Fibroblast of lung (primary cell): ENCODE measurements at regions not wholly inside any gene's neighbourhood (a gene's known extent, or its start where the extent isn't known, plus 50 kb on each side); places are given as distances from the start of the nearest gene placed in this dataset.

Experiments
- DNase-seq, 2 donors: peaks; one replicate each; pipeline versions ENCODE4 v3.0.0 to v3.0.0-alpha.2; 2010; ENCODE audit warnings: low read depth in 2 of 2
- H2AFZ ChIP-seq: 2 replicates; pipeline ENCODE4 v1.5.1; 2012; ENCODE audit warnings: low read length, control low read depth, inconsistent platforms
- H3K27ac ChIP-seq: 2 replicates; pipeline ENCODE4 v1.5.1; 2011; ENCODE audit warnings: low read length, control low read depth; ENCODE audit not compliant: insufficient read depth
- H3K27me3 ChIP-seq: 2 replicates; pipeline ENCODE4 v1.5.1; 2011; ENCODE audit warnings: mild to moderate bottlenecking, low read length; ENCODE audit not compliant: control insufficient read depth, insufficient read depth
- H3K36me3 ChIP-seq: 2 replicates; pipeline ENCODE4 v1.5.1; 2011; ENCODE audit warnings: low read length; ENCODE audit not compliant: control insufficient read depth, insufficient read depth
- H3K4me1 ChIP-seq: 2 replicates; pipeline ENCODE4 v1.5.1; 2011; ENCODE audit warnings: low read length; ENCODE audit not compliant: control insufficient read depth, insufficient read depth; ENCODE audit errors: extremely low read depth
- H3K4me2 ChIP-seq: 2 replicates; pipeline ENCODE4 v1.5.1; 2011; ENCODE audit warnings: low read length, control low read depth; ENCODE audit not compliant: insufficient read depth; ENCODE audit errors: extremely low read depth
- H3K4me3 ChIP-seq, 4 experiments: fragments of 200-600 bp in 1 of 4; sonication (generic) in 1 of 4; replicated peaks in 1 of 4; 2 replicates each; pipeline ENCODE4 v1.5.1; 2011 to 2016; ENCODE audit warnings: low read length in 4 of 4, low read depth in 3 of 4, mild to moderate bottlenecking in 3 of 4, control low read depth in 2 of 4, inconsistent platforms in 1 of 4, mixed read lengths in 1 of 4; ENCODE audit not compliant: insufficient read depth in 1 of 4; ENCODE audit errors: control extremely low read depth in 1 of 4
- H3K79me2 ChIP-seq: 2 replicates; pipeline ENCODE4 v1.5.1; 2012; ENCODE audit warnings: mild to moderate bottlenecking, low read length, inconsistent platforms; ENCODE audit not compliant: control insufficient read depth, insufficient read depth
- H3K9ac ChIP-seq: 2 replicates; pipeline ENCODE4 v1.5.1; 2011; ENCODE audit warnings: mild to moderate bottlenecking, low read length, control low read depth; ENCODE audit not compliant: insufficient read depth
- H3K9me3 ChIP-seq: 2 replicates; pipeline ENCODE4 v1.5.1; 2012; ENCODE audit warnings: low read depth, low read length; ENCODE audit not compliant: control insufficient read depth, insufficient read depth
- H4K20me1 ChIP-seq: 2 replicates; pipeline ENCODE4 v1.5.1; 2011; ENCODE audit warnings: low read length; ENCODE audit not compliant: control insufficient read depth, insufficient read depth; ENCODE audit errors: extremely low read depth
- CTCF ChIP-seq, 2 donors: IDR thresholded peaks in 1 of 2; conservative IDR thresholded peaks in 1 of 2; 1 replicate in 1 of 2; 2 replicates in 1 of 2; pipeline ENCODE4 v1.5.1; 2011 to 2012; ENCODE audit warnings: low read length in 2 of 2, control low read depth in 1 of 2, inconsistent platforms in 1 of 2, low read depth in 1 of 2, mild to moderate bottlenecking in 1 of 2
- EZH2 ChIP-seq: IDR thresholded peaks from 2 replicates; pipeline ENCODE4 v1.5.1; 2012; ENCODE audit warnings: low read length, control low read depth, mild to moderate bottlenecking; ENCODE audit errors: missing control alignments

GRCh38 chr7:42351316-42351935 lies 114.4 kb upstream of the GLI3 start:
- peak in 1 of 2 donors; percentile 49 for DNase-seq
- no peaks in the 10 kb centered on the region for H3K27me3 ChIP-seq
- H3K9me3 ChIP-seq = no peaks in the 10 kb centered on the region
- no peaks in the 10 kb centered on the region for H3K4me1 ChIP-seq
- TF ChIP-seq CTCF (conservative IDR thresholded peaks at IDR 0.05 in 1 of 2, IDR thresholded peaks at IDR 0.05 in 1 of 2; ENCODE audit: low read depth in 1 of 2, low read length in 2 of 2) = no peak
- no peak for TF ChIP-seq EZH2
- no peak overlapping the region for H3K4me2 ChIP-seq
- no peak overlapping the region for H2AFZ ChIP-seq
- H3K79me2 ChIP-seq = no peaks in the 10 kb centered on the region
- no peaks in the 10 kb centered on the region for H4K20me1 ChIP-seq
- no peak overlapping the region for H3K9ac ChIP-seq
- H3K27ac ChIP-seq = no peak overlapping the region
- no peak overlapping the region for H3K4me3 ChIP-seq
- no peaks in the 10 kb centered on the region for H3K36me3 ChIP-seq

GRCh38 chr7:42350801-42351200 lies 113.8 kb upstream of the GLI3 start:
- H3K4me2 ChIP-seq = no peak overlapping the region
- no peaks in the 10 kb centered on the region for H3K4me1 ChIP-seq
- no peaks in the 10 kb centered on the region for H4K20me1 ChIP-seq
- no peak overlapping the region for H3K27ac ChIP-seq
- H2AFZ ChIP-seq = no peak overlapping the region
- H3K9me3 ChIP-seq = no peaks in the 10 kb centered on the region
- H3K27me3 ChIP-seq = no peaks in the 10 kb centered on the region
- H3K4me3 ChIP-seq = no peak overlapping the region
- H3K9ac ChIP-seq = no peak overlapping the region
- H3K79me2 ChIP-seq = no peaks in the 10 kb centered on the region
- TF ChIP-seq EZH2 = no peak
- TF ChIP-seq CTCF (conservative IDR thresholded peaks at IDR 0.05 in 1 of 2, IDR thresholded peaks at IDR 0.05 in 1 of 2; ENCODE audit: low read depth in 1 of 2, low read length in 2 of 2) = no peak
- DNase-seq = peak; percentile 62 to 71
- no peaks in the 10 kb centered on the region for H3K36me3 ChIP-seq

- Histone ChIP-seq H3K36me3 (no peaks in the 10 kb centered on the region), H3K4me1 (no peaks in the 10 kb centered on the region), H3K79me2 (no peaks in the 10 kb centered on the region), H4K20me1 (no peaks in the 10 kb centered on the region), H3K9me3 (no peaks in the 10 kb centered on the region), H3K4me2 (no peak overlapping the region), H3K27ac (no peak overlapping the region), H2AFZ (no peak overlapping the region), H3K27me3 (no peaks in the 10 kb centered on the region), H3K9ac (no peak overlapping the region), H3K4me3 (no peak overlapping the region)
- DNase-seq = peak in 1 of 2 donors; percentile 39
- TF ChIP-seq CTCF (conservative IDR thresholded peaks at IDR 0.05 in 1 of 2, IDR thresholded peaks at IDR 0.05 in 1 of 2; ENCODE audit: low read depth in 1 of 2, low read length in 2 of 2) (no peak), EZH2 (no peak)
Measured at GRCh38 chr7:42348631-42349030, 111.6 kb upstream of the GLI3 start.
